ENCODE measurements at regions not wholly inside any gene's neighbourhood (a gene's known extent, or its start where the extent isn't known, plus 50 kb on each side); places are given as distances from the start of the nearest gene placed in this dataset.

- intact Hi-C loops (cut with DNase I) = no loop called here
- TF ChIP-seq, protein P1, sequence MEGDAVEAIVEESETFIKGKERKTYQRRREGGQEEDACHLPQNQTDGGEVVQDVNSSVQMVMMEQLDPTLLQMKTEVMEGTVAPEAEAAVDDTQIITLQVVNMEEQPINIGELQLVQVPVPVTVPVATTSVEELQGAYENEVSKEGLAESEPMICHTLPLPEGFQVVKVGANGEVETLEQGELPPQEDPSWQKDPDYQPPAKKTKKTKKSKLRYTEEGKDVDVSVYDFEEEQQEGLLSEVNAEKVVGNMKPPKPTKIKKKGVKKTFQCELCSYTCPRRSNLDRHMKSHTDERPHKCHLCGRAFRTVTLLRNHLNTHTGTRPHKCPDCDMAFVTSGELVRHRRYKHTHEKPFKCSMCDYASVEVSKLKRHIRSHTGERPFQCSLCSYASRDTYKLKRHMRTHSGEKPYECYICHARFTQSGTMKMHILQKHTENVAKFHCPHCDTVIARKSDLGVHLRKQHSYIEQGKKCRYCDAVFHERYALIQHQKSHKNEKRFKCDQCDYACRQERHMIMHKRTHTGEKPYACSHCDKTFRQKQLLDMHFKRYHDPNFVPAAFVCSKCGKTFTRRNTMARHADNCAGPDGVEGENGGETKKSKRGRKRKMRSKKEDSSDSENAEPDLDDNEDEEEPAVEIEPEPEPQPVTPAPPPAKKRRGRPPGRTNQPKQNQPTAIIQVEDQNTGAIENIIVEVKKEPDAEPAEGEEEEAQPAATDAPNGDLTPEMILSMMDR (IDR thresholded peaks at IDR 0.05) = no peak
- no peak for TF ChIP-seq POLR2A (IDR thresholded peaks at IDR 0.05)
- WGBS, 2 donors = 42 to 45% methylated on average over 10 of the region's 10 CpGs
Measured at GRCh38 chr2:15802657-15803542, 137.4 kb upstream of the MYCN start.

DNA sequence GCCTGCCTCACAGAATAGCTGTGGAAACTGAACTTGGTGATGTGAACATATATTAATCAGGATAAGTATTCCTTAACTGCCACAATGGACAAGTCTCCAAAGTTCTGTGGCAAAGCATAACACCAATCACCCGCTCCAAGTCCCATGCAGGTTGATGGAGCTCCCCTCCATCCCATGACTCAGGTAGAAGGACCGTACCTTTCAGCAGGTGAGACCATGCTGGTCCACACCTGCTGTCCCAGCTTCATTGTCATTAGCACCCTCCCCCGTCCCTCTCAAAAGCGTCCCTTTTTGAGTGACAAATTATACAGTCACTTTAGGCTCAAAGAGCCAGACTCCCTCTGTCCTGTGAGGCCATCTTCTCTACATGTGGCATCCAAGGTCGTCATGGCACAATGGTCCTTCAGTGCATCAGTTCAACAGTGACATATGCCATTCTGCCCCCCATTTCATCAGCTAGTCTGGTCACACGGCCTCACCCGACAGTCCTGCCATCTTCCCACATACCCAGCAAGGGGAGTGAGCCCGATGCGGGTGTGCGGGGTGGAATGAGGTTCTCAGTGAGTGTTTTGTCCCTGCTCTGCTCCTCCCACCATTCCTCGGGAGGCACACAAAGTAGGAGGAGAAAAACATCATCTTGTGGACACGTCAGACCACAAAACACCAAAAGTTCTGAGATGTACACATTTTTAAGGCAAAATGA lies 136.7 kb upstream of the MYCN start:
- Histone ChIP-seq H3K27me3 (no peaks in the 10 kb centered on the region), H3K4me3 (no peak overlapping the region), H3K27ac (no peak overlapping the region), H3K4me1 (peaks cover 0 to 4% (median 0%) of the 10 kb centered on the region in 3 donors), H3K36me3 (no peaks in the 10 kb centered on the region), H3K9me3 (no peaks in the 10 kb centered on the region)
- no peak for TF ChIP-seq POLR2A (IDR thresholded peaks at IDR 0.05)
- TF ChIP-seq, protein P1 (IDR thresholded peaks at IDR 0.05) = no peak
- intact Hi-C loops (cut with DNase I) = no loop called here
- WGBS, 2 donors = 85 to 90% methylated on average over 12 of the region's 12 CpGs
- no peak for DNase-seq

More at GRCh38 chr2:15802657-15803542, 137.4 kb upstream of the MYCN start:
- Histone ChIP-seq H3K27ac (no peak overlapping the region), H3K36me3 (no peaks in the 10 kb centered on the region), H3K4me3 (no peak overlapping the region), H3K4me1 (peaks cover 0 to 4% (median 0%) of the 10 kb centered on the region in 3 donors), H3K9me3 (no peaks in the 10 kb centered on the region), H3K27me3 (no peaks in the 10 kb centered on the region)
- DNase-seq = no peak

DNA sequence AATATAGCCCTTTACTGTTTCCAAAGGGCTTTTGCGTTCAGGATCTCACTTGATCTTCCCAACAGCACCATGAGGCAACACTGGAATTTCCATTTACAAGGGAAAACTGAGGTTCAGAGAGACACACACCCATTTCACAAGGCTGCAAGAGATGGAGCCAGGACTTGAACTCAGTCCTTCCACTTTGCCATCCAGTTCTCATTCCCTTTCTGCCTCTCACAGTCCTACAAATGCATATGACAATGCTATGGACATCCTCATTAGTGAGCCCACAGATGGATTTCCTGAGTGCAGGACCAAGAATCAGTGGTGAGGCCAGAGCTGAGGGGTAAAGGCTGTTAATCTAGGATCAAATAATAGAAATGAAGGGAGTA lies 136.1 kb upstream of the MYCN start:
- Histone ChIP-seq H3K27ac (no peak overlapping the region), H3K36me3 (no peaks in the 10 kb centered on the region), H3K27me3 (no peaks in the 10 kb centered on the region), H3K4me3 (no peak overlapping the region), H3K9me3 (no peaks in the 10 kb centered on the region), H3K4me1 (peaks cover 0 to 4% (median 0%) of the 10 kb centered on the region in 3 donors)
- intact Hi-C loops (cut with DNase I) = no loop called here
- TF ChIP-seq, protein P1 (IDR thresholded peaks at IDR 0.05) = no peak
- TF ChIP-seq POLR2A (IDR thresholded peaks at IDR 0.05) = no peak
- 67 to 90% methylated on average over 1 of the region's 1 CpG for WGBS, 2 donors
- no peak for DNase-seq

- TF ChIP-seq, protein P1 (IDR thresholded peaks at IDR 0.05) = no peak
- no peak for TF ChIP-seq POLR2A (IDR thresholded peaks at IDR 0.05)
- Histone ChIP-seq H3K9me3 (no peaks in the 10 kb centered on the region), H3K27ac (no peak overlapping the region), H3K27me3 (no peaks in the 10 kb centered on the region), H3K36me3 (no peaks in the 10 kb centered on the region), H3K4me1 (peaks cover 0 to 4% (median 0%) of the 10 kb centered on the region in 3 donors), H3K4me3 (no peak overlapping the region)
- no peak for DNase-seq
- intact Hi-C loops (cut with DNase I) = no loop called here
- 100% methylated on average over 2 of the region's 2 CpGs for WGBS, 2 donors
Measured at GRCh38 chr2:15804691-15805090, 135.7 kb upstream of the MYCN start.

DNA sequence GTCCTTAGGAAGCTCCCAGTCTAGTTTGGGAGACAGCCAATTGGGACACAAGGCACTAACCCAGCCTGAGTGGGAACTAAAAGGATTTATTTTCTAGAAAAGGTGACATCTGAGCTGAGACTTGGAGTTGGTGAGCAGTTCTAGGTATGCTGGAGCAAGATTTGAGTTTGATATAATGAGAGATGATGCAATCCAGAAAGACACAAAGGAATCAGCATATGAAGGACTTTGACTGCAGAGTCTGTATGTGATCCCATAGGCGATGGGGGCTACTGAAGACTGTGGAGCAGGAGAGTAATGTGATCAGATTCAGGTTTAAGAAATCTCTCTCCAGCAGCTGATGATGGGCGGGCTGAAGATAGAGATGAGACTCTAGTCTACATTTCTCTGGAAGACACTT lies 135.1 kb upstream of the MYCN start:
- Histone ChIP-seq H3K4me3 (no peak overlapping the region), H3K9me3 (no peaks in the 10 kb centered on the region), H3K27ac (no peak overlapping the region), H3K4me1 (peaks cover 0 to 4% (median 0%) of the 10 kb centered on the region in 3 donors), H3K27me3 (no peaks in the 10 kb centered on the region), H3K36me3 (no peaks in the 10 kb centered on the region)
- DNase-seq = no peak
- WGBS, 2 donors = 85 to 95% methylated on average over 2 of the region's 2 CpGs
- intact Hi-C loops (cut with DNase I) = no loop called here
- TF ChIP-seq POLR2A (IDR thresholded peaks at IDR 0.05) = no peak
- TF ChIP-seq, protein P1 (IDR thresholded peaks at IDR 0.05) = no peak
